GM10248 (cell line): ENCODE measurements at regions not wholly inside any gene's neighbourhood (a gene's known extent, or its start where the extent isn't known, plus 50 kb on each side); places are given as distances from the start of the nearest gene placed in this dataset.

ENCODE experiments used
- CTCF ChIA-PET: fragments of 300-600 bp; sonication (Branson Sonifier 250); formaldehyde crosslinking; extraction: SDS; loops from one replicate; lab custom pipeline; 2021; ENCODE audit warnings: antibody characterized with exemption; lab: Yijun Ruan, JAX
- POLR2A ChIA-PET: fragments of 350-650 bp; sonication (Branson Sonifier 250); formaldehyde crosslinking; extraction: SDS; loops from one replicate; lab custom pipeline; 2020; ENCODE audit warnings: antibody characterized with exemption; lab: Yijun Ruan, JAX
- DNase-seq: peaks from one replicate; pipeline ENCODE4 v3.0.0; 2012; ENCODE audit errors: extremely low spot score
- CTCF ChIP-seq: IDR thresholded peaks from 2 replicates; pipeline ENCODE4 v1.5.1; 2012; ENCODE audit warnings: mild to moderate bottlenecking, low read depth; ENCODE audit errors: extremely low read depth, missing control alignments, control extremely low read depth

DNA sequence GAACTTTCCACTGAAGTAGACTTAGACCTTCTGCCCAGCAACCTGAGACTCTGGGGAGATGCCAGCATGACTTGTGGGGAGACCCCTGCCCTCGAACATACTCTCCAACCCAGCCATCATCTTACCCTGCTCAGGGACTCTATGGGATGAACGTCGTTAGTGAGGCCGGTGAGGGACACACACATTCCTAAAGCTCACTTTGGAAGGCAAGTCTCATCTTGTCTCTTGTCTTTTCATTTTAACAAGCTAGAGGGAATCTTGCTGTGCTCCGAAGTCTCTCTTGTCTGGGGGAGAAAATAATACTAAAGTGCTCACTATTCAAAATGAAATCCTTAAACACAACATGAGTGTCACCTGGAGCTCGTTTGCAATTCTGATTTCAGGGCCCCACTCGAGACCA lies 239.5 kb upstream of the HES1 start:
- DNase-seq: no peak
- no peak for TF ChIP-seq CTCF
- ChIA-PET POLR2A (no interaction called here), CTCF (interaction anchor here (1.2 to 2.4 kb wide), 3 partner anchors 9 to 419 kb away, joined by 3 to 8 read pairs (median 4); no protein-coding TSS in a partner anchor)

GRCh38 chr3:193897288-193897687 lies 238.7 kb upstream of the HES1 start:
- DNase-seq: no peak
- ChIA-PET CTCF (interaction anchor here (1.4 to 2.4 kb wide), 2 partner anchors 10 to 418 kb away, joined by 4 to 8 read pairs; no protein-coding TSS in a partner anchor), POLR2A (no interaction called here)
- TF ChIP-seq CTCF: no peak

- ChIA-PET POLR2A (no interaction called here), CTCF (interaction anchor here (1.4 to 2.4 kb wide), 3 partner anchors 10 to 418 kb away, joined by 4 to 8 read pairs (median 4); no protein-coding TSS in a partner anchor)
- no peak for TF ChIP-seq CTCF
- DNase-seq: no peak
Measured at GRCh38 chr3:193897731-193898180, 238.2 kb upstream of the HES1 start.

GRCh38 chr3:193899001-193899400 lies 236.9 kb upstream of the HES1 start:
- POLR2A ChIA-PET: interaction anchor here (0.5 kb wide), 1 partner anchor 107 kb away, joined by 3 read pairs; no protein-coding TSS in a partner anchor
- no peak for DNase-seq
- no peak for TF ChIP-seq CTCF
- CTCF ChIA-PET: interaction anchor here (1.8 kb wide), 1 partner anchor 21 kb away, joined by 4 read pairs; no protein-coding TSS in a partner anchor

DNA sequence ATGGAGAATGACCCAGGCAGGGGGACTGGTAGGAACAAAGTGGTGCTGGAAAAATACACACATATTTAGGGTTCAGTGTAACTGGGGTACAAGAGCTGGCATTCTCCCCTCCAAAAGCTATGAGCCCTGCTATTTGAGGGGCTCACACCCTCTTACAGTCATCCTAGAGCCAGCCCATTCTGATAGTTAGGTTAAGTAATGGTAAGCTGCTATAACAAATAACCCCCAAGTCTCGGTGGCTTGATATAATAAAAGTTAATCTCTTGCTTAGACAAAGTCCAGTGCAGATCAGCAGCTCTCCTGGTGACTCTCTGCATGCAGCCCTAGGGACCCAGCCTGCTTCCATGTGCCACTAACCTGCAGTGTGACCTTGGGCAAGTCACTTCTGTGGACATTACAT lies 234.9 kb upstream of the HES1 start:
- POLR2A ChIA-PET: no interaction called here
- DNase-seq: no peak
- CTCF ChIA-PET: no interaction called here
- no peak for TF ChIP-seq CTCF

- no peak for DNase-seq
- ChIA-PET CTCF (no interaction called here), POLR2A (no interaction called here)
- TF ChIP-seq CTCF: no peak
Measured at GRCh38 chr3:193902607-193903511, 233.1 kb upstream of the HES1 start.
